Cardiac fibroblast (primary cell): ENCODE measurements at regions not wholly inside any gene's neighbourhood (a gene's known extent, or its start where the extent isn't known, plus 50 kb on each side); places are given as distances from the start of the nearest gene placed in this dataset.
"Not testable (repeated sequence)": the region's sequence is repeated elsewhere in the genome, so short reads cannot be mapped to it uniquely, and the experiment has no call there.

Experiments
- DNase-seq, 2 donors: peaks; one replicate each; pipeline versions ENCODE4 v3.0.0 to v3.0.0-alpha.2; 2010; ENCODE audit warnings: low read depth in 2 of 2
- H3K4me3 ChIP-seq, 2 donors: replicated peaks in 1 of 2; 1 replicate in 1 of 2; 2 replicates in 1 of 2; pipeline ENCODE4 v1.5.1; 2011; ENCODE audit warnings: low read depth in 2 of 2, low read length in 2 of 2, mild to moderate bottlenecking in 2 of 2, moderate library complexity in 1 of 2
- TF ChIP-seq, protein P1 (sequence below): IDR thresholded peaks from one replicate; pipeline ENCODE4 v1.5.1; 2011; ENCODE audit warnings: low read depth, mild to moderate bottlenecking, low read length, inconsistent platforms

DNA sequence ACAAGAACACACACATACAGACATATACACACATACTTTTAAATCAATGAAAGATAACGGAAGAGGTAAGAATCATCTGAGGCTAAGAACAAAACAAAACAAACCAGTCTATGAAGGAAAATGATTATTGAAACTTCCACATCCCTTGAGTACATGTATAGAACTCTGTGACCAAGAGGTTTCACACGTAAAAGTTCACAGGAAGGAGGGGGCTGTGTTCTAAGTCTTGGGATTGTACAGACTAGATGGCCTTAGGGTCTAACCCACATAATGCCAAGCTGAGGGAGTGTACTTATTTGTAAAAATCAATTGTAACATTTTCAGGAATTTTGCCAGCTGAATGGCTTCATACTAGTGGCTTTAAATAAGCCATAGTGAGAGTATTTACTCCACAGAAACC is 144.4 kb upstream of the IFNE start:
- H3K4me3 ChIP-seq, result no peak overlapping the region
- TF ChIP-seq, protein P1, sequence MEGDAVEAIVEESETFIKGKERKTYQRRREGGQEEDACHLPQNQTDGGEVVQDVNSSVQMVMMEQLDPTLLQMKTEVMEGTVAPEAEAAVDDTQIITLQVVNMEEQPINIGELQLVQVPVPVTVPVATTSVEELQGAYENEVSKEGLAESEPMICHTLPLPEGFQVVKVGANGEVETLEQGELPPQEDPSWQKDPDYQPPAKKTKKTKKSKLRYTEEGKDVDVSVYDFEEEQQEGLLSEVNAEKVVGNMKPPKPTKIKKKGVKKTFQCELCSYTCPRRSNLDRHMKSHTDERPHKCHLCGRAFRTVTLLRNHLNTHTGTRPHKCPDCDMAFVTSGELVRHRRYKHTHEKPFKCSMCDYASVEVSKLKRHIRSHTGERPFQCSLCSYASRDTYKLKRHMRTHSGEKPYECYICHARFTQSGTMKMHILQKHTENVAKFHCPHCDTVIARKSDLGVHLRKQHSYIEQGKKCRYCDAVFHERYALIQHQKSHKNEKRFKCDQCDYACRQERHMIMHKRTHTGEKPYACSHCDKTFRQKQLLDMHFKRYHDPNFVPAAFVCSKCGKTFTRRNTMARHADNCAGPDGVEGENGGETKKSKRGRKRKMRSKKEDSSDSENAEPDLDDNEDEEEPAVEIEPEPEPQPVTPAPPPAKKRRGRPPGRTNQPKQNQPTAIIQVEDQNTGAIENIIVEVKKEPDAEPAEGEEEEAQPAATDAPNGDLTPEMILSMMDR, result no peak
- DNase-seq, result no peak

DNA sequence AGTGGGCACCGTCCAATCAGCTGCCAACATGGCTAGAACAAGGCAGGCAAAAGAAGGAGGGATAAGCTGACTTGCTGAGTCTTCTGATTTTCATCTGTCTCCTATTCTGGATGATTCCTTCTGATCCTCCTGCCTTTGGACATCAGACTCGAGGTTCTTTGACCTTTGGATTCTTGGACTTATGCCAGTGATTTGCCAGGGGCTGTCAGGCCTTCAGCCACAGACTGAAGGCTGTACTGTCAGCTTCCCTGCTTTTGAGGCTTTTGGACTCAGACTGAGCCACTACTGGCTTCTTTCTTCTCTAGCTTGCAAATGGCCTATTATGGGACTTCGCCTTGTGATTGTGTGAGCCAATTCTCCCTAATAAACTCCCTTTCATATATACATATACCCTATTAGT is 146.8 kb upstream of the IFNE start:
- H3K4me3 ChIP-seq, DNase-seq: not testable (repeated sequence)

DNA sequence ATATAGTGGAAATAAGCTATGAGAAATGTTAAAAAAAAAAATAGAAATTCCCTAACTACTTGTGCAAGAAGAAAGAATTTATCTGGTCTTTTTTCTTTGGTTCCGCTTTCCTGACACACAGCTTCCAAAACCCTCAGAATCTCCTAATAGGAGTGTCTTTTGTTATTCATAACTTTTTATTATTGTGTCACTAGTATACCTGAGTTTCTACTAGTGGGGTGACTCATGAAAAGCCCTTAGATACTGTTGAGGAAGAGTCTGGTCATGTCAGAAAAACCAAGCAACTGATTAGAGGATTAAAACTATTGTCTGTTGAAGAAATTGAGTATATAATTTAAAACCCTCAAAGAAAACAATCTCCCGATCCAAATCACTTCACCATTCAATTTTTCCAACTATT is 152.8 kb upstream of the IFNE start:
- H3K4me3 ChIP-seq, result no peak overlapping the region
- no peak for DNase-seq
- TF ChIP-seq, protein P1, result no peak

DNA sequence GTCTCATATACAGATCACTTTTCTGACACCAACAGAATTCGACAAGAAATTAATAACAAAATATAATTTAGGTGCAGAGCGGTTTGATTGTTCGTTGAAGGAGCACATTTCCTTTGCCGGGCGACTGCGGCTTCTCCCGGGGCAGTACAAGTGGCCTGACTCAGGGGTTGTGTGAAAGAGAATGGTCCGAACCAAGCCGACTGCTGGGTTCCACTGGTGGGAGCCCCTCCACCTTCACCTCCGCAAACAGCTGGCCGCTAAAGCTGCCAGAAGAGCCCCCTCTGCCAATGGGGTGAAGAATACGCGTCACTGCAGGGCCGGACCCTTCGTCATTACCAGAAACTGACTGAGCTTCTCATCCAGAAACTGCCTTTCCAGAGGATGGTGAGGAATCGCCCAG is 156.0 kb upstream of the IFNE start:
- no peak for DNase-seq
- TF ChIP-seq, protein P1, result no peak
- no peak overlapping the region for H3K4me3 ChIP-seq

DNA sequence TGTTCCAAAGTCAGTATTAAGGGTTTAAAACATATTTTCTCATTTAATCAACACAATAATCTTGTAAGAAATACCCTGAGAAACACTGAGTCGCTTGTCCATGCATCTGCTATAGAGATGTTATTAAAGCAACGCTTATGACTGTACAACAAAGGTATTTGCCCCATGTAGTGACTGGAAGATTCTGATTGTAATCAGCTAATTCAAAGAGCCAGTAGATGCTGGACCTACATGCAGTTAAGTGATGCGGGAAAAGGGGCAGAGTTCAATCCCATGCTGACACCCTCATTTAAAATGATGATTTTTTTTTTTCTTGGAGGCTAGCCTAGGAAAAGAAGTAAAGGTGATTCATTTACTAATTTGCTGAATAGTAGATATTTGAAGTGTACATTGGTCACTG is 149.3 kb upstream of the MTAP start:
- peak in 1 of 2 donors; percentile 30 for DNase-seq
- H3K4me3 ChIP-seq, result no peak overlapping the region
- TF ChIP-seq, protein P1, result no peak

DNA sequence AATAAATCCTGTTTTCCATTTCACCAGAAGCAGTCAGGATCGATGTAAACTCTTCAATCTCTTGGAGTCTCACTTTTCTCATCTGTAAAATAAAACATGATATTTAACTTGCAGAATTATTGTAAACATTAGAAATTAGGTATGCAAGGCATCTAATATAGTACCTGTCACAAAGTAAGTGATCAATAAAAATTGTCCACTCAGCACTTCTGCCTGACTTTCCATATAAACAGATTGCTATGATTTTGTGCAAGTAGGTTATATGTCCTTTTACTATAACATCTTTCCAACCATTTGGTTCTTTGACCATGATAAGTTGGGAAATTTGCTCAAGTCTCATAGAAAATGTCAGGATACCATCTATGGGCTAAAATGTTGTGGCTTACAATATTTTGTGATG is 148.8 kb upstream of the MTAP start:
- H3K4me3 ChIP-seq, result no peak overlapping the region
- TF ChIP-seq, protein P1, result no peak
- no peak for DNase-seq

DNA sequence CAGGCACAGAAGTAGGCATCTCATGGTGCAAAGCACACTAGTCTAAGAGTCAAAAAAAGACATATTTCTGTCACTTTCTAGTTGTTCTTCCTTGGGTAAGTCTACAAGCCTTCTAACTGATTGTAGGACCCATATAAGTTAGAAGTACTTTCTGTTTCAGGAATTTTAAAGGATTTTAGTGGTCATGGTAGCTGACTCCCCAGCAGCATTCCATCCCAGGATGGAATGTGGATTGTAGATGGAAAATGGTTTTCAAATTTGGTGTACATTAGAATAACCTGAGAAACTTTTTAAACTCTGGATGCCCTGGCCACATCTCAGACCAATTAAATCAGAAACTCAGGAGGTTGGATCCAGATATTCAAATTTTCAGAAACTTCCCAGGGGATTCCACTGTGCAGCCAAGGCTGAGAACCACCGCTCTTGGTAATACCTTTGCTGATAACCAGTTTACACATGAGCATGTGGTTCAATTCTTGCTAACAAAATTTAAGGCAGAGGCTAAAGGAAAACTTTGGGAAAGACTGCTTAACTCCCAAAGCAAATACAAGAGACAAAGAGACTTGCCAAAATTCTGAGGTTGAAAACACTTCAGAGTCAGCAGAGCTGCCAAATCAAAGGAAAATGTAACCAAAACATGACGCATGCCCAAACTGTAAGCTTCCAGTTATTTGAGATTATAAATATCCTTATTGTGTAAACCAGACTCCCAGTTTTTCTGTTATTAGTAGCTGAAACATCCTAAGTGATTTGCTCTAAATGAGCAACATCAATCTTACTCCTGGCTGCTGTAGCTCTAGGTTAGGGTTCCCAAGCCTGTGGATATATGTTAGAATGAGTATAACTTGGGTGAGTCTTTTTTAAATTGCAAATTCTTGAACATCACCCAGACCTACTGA is 145.4 kb upstream of the MTAP start:
- TF ChIP-seq, protein P1, result no peak
- DNase-seq, result peak; percentile 85 to 96
- H3K4me3 ChIP-seq, result no peak overlapping the region
